GM19240 (cell line): ENCODE measurements at regions not wholly inside any gene's neighbourhood (a gene's known extent, or its start where the extent isn't known, plus 50 kb on each side); places are given as distances from the start of the nearest gene placed in this dataset.
"Not testable (repeated sequence)": the region's sequence is repeated elsewhere in the genome, so short reads cannot be mapped to it uniquely, and the experiment has no call there.

Experiments used
- DNase-seq: peaks from one replicate; pipeline ENCODE4 v3.0.0; 2011; ENCODE audit warnings: low spot score; ENCODE audit not compliant: insufficient read length

- DNase-seq, result no peak
Observed at GRCh38 chr4:28267166-28267565, 1406.5 kb downstream of the STIM2 start.

GRCh38 chr4:28269426-28269825 lies 1408.8 kb downstream of the STIM2 start:
- no peak for DNase-seq

- no peak for DNase-seq
Observed at GRCh38 chr4:28277931-28278330, 1417.3 kb downstream of the STIM2 start.

GRCh38 chr4:28278676-28279075 lies 1418.0 kb downstream of the STIM2 start:
- DNase-seq, result no peak

GRCh38 chr4:28279249-28279648 lies 1418.6 kb downstream of the STIM2 start:
- DNase-seq, result no peak

- not testable (repeated sequence) for DNase-seq
Observed at GRCh38 chr4:28286266-28286665, 1425.6 kb downstream of the STIM2 start.

- DNase-seq, result no peak
Observed at GRCh38 chr4:28287831-28288233, 1427.2 kb downstream of the STIM2 start.

GRCh38 chr4:28296239-28296638 lies 1435.6 kb downstream of the STIM2 start:
- DNase-seq, result no peak

- no peak for DNase-seq
Observed at GRCh38 chr4:28310926-28311325, 1450.3 kb downstream of the STIM2 start.

- DNase-seq, result not testable (repeated sequence)
Observed at GRCh38 chr4:28312497-28312896, 1451.9 kb downstream of the STIM2 start.

- DNase-seq, result no peak
Observed at GRCh38 chr4:28313729-28314713, 1453.4 kb downstream of the STIM2 start.

GRCh38 chr4:28317221-28317620 lies 1456.6 kb downstream of the STIM2 start:
- no peak for DNase-seq

- no peak for DNase-seq
Observed at GRCh38 chr4:28334249-28334648, 1473.6 kb downstream of the STIM2 start.

GRCh38 chr4:28341784-28342183 lies 1481.1 kb downstream of the STIM2 start:
- DNase-seq, result no peak

GRCh38 chr4:28350485-28350884 lies 1489.8 kb downstream of the STIM2 start:
- no peak for DNase-seq

- DNase-seq, result no peak
Observed at GRCh38 chr4:28351102-28351501, 1490.5 kb downstream of the STIM2 start.

- DNase-seq, result no peak
Observed at GRCh38 chr4:28351826-28352225, 1491.2 kb downstream of the STIM2 start.

- DNase-seq, result no peak
Observed at GRCh38 chr4:28354880-28355656, 1494.4 kb downstream of the STIM2 start.

GRCh38 chr4:28357990-28358389 lies 1497.3 kb downstream of the STIM2 start:
- no peak for DNase-seq

- no peak for DNase-seq
Observed at GRCh38 chr4:28358606-28359005, 1498.0 kb downstream of the STIM2 start.

GRCh38 chr4:28360681-28361080 lies 1500.0 kb downstream of the STIM2 start:
- DNase-seq, result no peak

GRCh38 chr4:28362169-28362568 lies 1501.5 kb downstream of the STIM2 start:
- DNase-seq, result no peak
